Fibroblast of pulmonary artery (primary cell): ENCODE measurements at regions not wholly inside any gene's neighbourhood (a gene's known extent, or its start where the extent isn't known, plus 50 kb on each side); places are given as distances from the start of the nearest gene placed in this dataset.

Experiments
- DNase-seq: peaks from one replicate; pipeline ENCODE4 v3.0.0-alpha.2; 2010; ENCODE audit warnings: low read depth
- H3K4me3 ChIP-seq: replicated peaks from 2 replicates; pipeline ENCODE4 v1.5.1; 2011; ENCODE audit warnings: low read depth, mild to moderate bottlenecking, control low read depth, low read length, moderate library complexity
- TF ChIP-seq, protein P1 (sequence below): IDR thresholded peaks from 2 replicates; pipeline ENCODE4 v1.5.1; 2011; ENCODE audit warnings: mild to moderate bottlenecking, control low read depth, low read length, inconsistent platforms; ENCODE audit errors: missing control alignments

DNA sequence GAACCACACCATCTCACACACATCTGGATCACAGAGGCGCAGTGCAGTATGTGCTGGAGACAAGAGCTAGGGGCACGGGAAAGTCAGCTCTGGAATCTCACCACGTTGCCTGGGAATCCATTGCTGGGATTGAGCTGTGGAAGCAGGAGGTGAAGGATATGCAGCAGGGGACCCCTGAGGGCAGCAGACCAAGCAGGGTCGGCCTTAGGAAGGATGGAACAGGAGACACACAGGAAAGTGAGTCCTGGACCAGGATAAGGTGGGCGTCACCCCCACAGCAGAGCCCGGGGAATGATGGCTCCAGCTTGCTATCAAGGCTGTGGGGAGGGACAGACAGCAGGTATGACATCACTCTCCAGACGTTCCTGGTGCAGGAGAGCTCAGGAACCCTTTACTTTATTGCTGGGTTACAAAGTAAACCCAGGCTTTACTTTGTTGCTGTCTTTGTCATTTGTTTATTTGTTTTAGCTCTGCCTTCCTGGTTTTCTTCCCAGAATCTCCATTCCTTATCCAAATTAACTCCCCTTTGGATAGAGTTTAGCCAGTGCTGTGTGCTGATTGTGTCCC lies 329.8 kb upstream of the MYT1L start:
- TF ChIP-seq, protein P1, sequence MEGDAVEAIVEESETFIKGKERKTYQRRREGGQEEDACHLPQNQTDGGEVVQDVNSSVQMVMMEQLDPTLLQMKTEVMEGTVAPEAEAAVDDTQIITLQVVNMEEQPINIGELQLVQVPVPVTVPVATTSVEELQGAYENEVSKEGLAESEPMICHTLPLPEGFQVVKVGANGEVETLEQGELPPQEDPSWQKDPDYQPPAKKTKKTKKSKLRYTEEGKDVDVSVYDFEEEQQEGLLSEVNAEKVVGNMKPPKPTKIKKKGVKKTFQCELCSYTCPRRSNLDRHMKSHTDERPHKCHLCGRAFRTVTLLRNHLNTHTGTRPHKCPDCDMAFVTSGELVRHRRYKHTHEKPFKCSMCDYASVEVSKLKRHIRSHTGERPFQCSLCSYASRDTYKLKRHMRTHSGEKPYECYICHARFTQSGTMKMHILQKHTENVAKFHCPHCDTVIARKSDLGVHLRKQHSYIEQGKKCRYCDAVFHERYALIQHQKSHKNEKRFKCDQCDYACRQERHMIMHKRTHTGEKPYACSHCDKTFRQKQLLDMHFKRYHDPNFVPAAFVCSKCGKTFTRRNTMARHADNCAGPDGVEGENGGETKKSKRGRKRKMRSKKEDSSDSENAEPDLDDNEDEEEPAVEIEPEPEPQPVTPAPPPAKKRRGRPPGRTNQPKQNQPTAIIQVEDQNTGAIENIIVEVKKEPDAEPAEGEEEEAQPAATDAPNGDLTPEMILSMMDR, result no peak
- no peak overlapping the region for H3K4me3 ChIP-seq
- no peak for DNase-seq

DNA sequence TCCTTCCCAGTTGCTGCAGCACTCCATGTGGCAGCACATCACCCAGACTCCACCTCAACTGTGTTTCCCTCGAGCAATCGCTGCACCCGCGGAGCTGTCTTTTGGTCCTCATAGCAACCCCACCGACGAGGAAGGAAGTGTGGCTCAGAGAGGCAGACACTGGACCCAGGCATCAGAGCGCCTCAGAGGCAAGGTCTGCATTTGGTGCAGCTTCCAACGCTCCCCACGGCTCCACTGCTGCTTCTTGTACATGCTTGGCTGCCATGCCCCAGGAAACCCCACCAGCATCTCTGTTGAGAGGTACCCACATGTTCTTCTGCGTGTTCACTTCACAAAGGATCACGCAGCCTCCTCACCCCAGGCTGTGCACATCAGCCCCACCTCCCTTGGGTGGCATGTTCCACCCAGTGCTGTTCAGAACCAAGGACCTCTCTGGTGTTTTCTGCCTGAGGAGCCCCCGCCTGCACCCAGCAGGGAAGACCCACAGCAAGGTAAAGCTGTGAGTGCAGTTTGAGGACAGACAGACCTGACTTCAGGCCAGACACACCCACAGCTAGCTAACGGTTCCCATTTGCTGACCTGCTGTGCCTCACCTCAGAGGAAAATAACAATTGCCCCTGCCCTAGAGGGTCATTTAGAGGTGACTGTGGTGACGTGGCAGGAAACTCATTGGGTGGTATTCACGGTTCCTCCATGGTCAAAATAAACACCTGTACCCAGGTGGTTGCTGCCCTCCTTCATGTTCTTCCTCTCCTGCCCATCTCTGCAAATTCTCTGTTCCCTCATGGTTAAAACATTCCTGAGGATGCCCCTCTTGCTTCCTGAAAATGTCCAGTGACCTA lies 326.3 kb upstream of the MYT1L start:
- H3K4me3 ChIP-seq, result no peak overlapping the region
- TF ChIP-seq, protein P1, result no peak
- no peak for DNase-seq

DNA sequence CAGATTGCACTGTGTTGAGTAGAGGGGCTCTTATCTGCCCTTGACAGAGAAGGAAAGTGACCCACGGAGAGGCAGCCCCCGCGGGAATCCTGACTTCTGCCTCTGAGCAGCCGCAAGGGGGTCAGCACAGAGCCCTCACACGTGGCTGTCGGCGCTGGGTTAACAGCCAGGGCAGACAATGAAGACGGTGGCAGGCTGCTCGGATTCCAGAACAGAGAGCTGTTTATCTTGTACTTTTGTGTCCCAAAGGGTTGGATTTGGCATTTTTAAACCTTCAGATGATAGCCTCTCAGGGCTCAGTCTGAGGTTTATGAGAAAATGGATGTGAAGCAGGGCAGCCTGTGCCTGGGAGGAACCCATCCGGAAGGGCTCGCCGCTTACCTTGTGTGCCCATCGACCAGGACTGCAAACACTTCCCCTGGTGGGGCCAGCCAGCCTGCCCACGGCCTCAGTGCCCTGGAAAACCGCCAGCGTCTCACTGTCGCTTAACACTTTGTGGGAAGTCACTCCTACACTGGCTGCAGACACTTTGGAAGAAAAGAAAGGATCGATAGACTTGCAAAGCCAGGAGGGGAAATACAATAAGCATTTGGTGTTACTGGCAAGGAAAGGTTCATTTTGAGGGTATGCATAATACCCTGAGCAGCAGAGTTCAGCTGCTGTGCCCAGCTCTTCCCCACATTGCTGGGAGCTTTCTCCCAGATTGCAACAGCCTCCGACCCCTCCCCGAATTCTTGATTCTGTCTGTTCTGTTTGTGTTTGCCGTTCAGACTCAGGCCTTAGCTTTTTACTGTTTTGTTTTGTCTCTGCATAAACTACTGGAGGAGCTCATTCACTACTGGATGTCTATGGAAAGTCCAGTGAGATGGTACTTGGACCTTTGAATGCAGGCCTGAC lies 325.3 kb upstream of the MYT1L start:
- TF ChIP-seq, protein P1, result no peak
- H3K4me3 ChIP-seq, result no peak overlapping the region
- no peak for DNase-seq

DNA sequence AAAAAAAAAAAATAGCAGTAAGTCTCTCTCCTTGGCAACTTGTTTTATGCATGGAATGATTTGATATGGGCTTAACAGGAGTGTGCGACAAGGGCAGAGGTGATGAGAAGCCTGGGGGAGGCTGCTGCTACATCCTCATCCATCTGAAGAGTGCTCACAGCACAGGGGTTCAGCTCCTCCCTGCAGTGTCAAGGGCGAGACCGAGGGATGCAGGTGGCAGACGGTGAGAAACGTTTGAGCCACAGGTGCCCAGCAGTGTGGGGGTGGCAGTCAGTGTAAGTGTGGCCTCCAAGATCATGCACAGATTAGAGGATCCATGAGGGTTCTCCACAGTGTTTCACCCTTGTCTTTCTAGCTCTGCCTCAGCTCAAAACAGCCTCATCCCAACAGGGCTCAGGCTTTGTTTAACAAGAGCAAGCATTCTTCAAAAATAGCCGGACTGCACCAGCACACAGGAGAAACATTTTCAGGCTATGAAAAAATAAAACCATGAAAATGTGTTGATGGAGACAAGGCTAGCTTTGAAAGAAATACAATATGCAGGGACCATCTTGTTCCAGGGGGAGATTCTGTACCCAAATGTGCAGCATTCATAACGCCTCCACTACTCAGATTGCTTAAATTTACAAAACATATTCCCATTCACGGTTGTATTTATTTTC lies 324.5 kb upstream of the MYT1L start:
- no peak overlapping the region for H3K4me3 ChIP-seq
- TF ChIP-seq, protein P1, result no peak

DNA sequence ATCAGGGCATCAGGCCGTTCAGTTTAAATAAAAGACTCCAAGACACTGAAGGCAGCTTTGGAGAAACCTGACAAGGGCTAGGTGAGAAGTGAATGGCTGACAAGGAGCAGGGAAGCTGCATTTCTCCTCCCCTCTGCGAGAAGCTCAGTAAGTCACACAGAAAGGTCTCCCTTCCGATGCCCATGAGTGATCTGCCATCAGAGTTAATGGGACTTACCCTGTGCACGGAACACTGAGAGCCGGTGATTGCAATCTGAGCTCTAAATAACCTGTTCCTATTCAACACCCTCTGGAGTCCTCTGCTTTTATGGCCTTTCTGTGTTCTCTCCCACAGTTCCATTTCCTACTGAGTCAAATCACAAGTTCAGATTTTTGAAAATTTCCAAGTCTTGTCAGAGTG lies 322.2 kb upstream of the MYT1L start:
- TF ChIP-seq, protein P1, result no peak

More for the DNA sequence above, 324.5 kb upstream of the MYT1L start:
- no peak for DNase-seq

GRCh38 chr2:2650608-2651375 lies 319.7 kb upstream of the MYT1L start:
- TF ChIP-seq, protein P1, result no peak
- no peak for DNase-seq
- H3K4me3 ChIP-seq, result no peak overlapping the region

More for the DNA sequence above, 322.2 kb upstream of the MYT1L start:
- no peak for DNase-seq
- no peak overlapping the region for H3K4me3 ChIP-seq
